CD4-positive, alpha-beta memory T cell (primary cell): ENCODE measurements at regions not wholly inside any gene's neighbourhood (a gene's known extent, or its start where the extent isn't known, plus 50 kb on each side); places are given as distances from the start of the nearest gene placed in this dataset.

Experiments
- CTCF ChIA-PET: fragments of 350-600 bp; sonication (Branson Sonifier 250); formaldehyde crosslinking; loops from one replicate; lab custom pipeline; 2021; ENCODE audit warnings: inconsistent platforms; ENCODE audit not compliant: partially characterized antibody; lab: Charles Lee
- POLR2A ChIA-PET: fragments of 350-600 bp; sonication (Branson Sonifier 250); formaldehyde crosslinking; loops from one replicate; lab custom pipeline; 2021; ENCODE audit not compliant: partially characterized antibody; lab: Charles Lee
- DNase-seq, 5 donors: peaks; one replicate each; pipeline versions ENCODE4 v3.0.0 to v3.0.0-alpha.2; 2020 to 2022; ENCODE audit warnings: mixed read lengths in 1 of 5
- H3K27ac ChIP-seq: one replicate; pipeline ENCODE4 v1.7.0; 2013; ENCODE audit warnings: low read depth, low read length
- H3K27me3 ChIP-seq: 2 replicates; pipeline ENCODE4 v1.7.0; 2013; ENCODE audit warnings: mild to moderate bottlenecking, low read length, moderate library complexity; ENCODE audit not compliant: insufficient read depth
- H3K36me3 ChIP-seq: 2 replicates; pipeline ENCODE4 v1.7.0; 2013; ENCODE audit warnings: mild to moderate bottlenecking, low read length, moderate library complexity; ENCODE audit not compliant: insufficient read depth
- H3K4me1 ChIP-seq: 2 replicates; pipeline ENCODE4 v1.7.0; 2013; ENCODE audit warnings: mild to moderate bottlenecking, low read length, moderate library complexity; ENCODE audit not compliant: insufficient read depth
- H3K4me3 ChIP-seq, 2 donors: one replicate each; pipeline ENCODE4 v1.7.0; 2013; ENCODE audit warnings: low read length in 2 of 2, mild to moderate bottlenecking in 1 of 2
- H3K9me3 ChIP-seq, 2 donors: one replicate each; pipeline ENCODE4 v1.7.0; 2013; ENCODE audit warnings: low read length in 2 of 2, control low read depth in 1 of 2; ENCODE audit not compliant: control insufficient read depth in 1 of 2
- H3K27ac Mint-ChIP-seq, 7 donors: one replicate each; pipeline ENCODE4 v1.8.0; 2020 to 2021; ENCODE audit warnings: mixed read lengths in 7 of 7, mild to moderate bottlenecking in 6 of 7, inconsistent platforms in 3 of 7, moderate library complexity in 3 of 7
- H3K27me3 Mint-ChIP-seq, 2 donors: one replicate each; pipeline ENCODE4 v1.8.0; 2020 to 2021; ENCODE audit warnings: mixed read lengths in 2 of 2
- H3K36me3 Mint-ChIP-seq, 2 donors: one replicate each; pipeline ENCODE4 v1.8.0; 2020 to 2021; ENCODE audit warnings: mixed read lengths in 2 of 2, inconsistent platforms in 1 of 2, mild to moderate bottlenecking in 1 of 2
- H3K4me1 Mint-ChIP-seq, 4 donors: one replicate each; pipeline ENCODE4 v1.8.0; 2020 to 2021; ENCODE audit warnings: mixed read lengths in 4 of 4, mild to moderate bottlenecking in 1 of 4
- H3K4me3 Mint-ChIP-seq, 8 donors: one replicate each; pipeline ENCODE4 v1.8.0; 2020 to 2021; ENCODE audit warnings: mixed read lengths in 8 of 8, mild to moderate bottlenecking in 7 of 8, moderate library complexity in 6 of 8, inconsistent platforms in 3 of 8
- H3K9me3 Mint-ChIP-seq, 8 donors: one replicate each; pipeline ENCODE4 v1.8.0; 2020 to 2021; ENCODE audit warnings: mixed read lengths in 8 of 8, mild to moderate bottlenecking in 5 of 8, inconsistent platforms in 3 of 8, moderate library complexity in 1 of 8
- intact Hi-C: fragments of 100-400 bp; cut with micrococcal nuclease; formaldehyde crosslinking; loops from one replicate; pipeline ENCODE4 v1.15.1; 2023

DNA sequence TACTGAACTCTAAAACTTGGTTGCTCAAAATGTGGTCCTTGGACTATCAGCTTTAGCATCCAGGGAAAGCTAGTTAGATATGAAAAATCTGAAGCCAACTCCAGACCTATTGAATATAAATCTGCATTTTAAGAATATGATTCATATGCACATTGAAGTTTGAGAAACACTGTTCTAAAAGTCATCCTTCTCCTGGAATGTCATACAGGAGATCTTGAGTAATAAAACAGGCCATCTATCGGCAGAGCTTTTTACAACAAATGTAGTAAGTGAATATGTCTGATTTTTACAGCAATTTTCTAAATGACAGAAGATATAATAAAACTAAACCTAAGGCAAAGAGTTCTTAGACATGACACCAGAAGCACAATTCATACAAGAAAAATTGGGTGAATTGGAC lies 140.4 kb downstream of the PMP22 start:
- H3K9me3 ChIP-seq, result no peaks in the 10 kb centered on the region
- H3K4me3 ChIP-seq, result no peak overlapping the region
- H3K36me3 ChIP-seq, result no peaks in the 10 kb centered on the region
- DNase-seq, result no peak
- ChIA-PET POLR2A (no interaction called here), CTCF (no interaction called here)
- no peak overlapping the region for H3K27ac ChIP-seq
- Mint-ChIP-seq H3K36me3 (no peaks in the 10 kb centered on the region), H3K4me3 (no peak overlapping the region), H3K27ac (no peak overlapping the region), H3K9me3 (no peaks in the 10 kb centered on the region), H3K27me3 (peaks cover 8 to 18% of the 10 kb centered on the region in 2 donors), H3K4me1 (no peaks in the 10 kb centered on the region)
- H3K27me3 ChIP-seq, result no peaks in the 10 kb centered on the region
- no peaks in the 10 kb centered on the region for H3K4me1 ChIP-seq
- intact Hi-C loops, result no loop called here

DNA sequence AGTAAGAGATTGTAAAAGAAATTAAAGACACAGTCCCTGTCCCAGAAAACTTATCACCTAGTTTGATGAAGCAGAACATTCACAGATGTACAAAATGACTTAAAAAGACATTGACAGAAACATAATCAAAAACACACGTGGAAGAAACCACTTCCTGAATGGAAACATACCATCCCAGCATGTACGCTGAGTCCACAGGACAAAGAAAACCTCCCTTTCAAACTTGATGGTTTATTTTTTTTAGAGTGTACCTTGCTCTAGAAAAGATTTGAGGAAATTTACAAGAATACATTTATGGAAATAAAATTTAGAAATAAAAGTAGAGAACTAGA lies 140.9 kb downstream of the PMP22 start:
- Histone ChIP-seq H3K27ac (no peak overlapping the region), H3K4me3 (no peak overlapping the region), H3K27me3 (no peaks in the 10 kb centered on the region), H3K36me3 (no peaks in the 10 kb centered on the region), H3K9me3 (no peaks in the 10 kb centered on the region), H3K4me1 (no peaks in the 10 kb centered on the region)
- Mint-ChIP-seq H3K27ac (no peak overlapping the region), H3K27me3 (peaks cover 8 to 18% of the 10 kb centered on the region in 2 donors), H3K4me1 (no peaks in the 10 kb centered on the region), H3K9me3 (no peaks in the 10 kb centered on the region), H3K36me3 (no peaks in the 10 kb centered on the region), H3K4me3 (no peak overlapping the region)
- DNase-seq, result no peak
- ChIA-PET POLR2A (no interaction called here), CTCF (no interaction called here)
- intact Hi-C loops, result no loop called here

DNA sequence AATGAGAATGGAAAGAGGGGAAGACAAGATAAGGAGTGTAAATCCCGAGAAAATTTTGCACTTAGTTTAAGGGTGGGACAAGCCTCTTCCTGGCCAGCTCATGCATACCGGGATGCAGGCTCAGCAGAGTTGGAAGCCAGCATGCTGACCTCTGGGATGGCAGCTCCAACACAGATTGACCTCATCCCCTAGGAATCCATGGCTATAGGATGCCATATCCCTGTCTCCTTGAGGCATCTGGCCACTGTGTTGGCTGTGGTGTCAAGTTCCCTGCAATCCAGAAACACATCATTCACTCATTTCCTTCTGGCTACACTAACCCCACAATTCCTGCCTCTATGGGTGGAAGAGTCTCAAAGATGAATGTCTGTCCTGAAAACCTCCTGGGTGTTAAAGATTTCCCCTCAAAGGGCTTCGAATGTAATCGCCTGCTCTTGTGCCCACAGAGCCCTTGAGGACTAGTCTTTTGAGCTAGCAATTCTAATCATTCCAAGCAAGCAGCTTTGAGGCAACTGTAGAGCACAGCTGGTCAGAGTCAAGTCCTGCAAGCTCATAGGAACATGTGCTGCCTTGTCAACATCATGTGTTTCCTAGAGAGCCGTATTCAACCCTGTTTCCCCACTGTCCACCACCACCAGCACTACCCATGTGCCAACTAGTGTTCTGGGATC lies 141.4 kb downstream of the PMP22 start:
- H3K36me3 ChIP-seq, result no peaks in the 10 kb centered on the region
- Mint-ChIP-seq H3K4me1 (no peaks in the 10 kb centered on the region), H3K9me3 (no peaks in the 10 kb centered on the region), H3K27me3 (peaks cover 7 to 22% of the 10 kb centered on the region in 2 donors), H3K36me3 (no peaks in the 10 kb centered on the region), H3K4me3 (no peak overlapping the region), H3K27ac (no peak overlapping the region)
- no peak overlapping the region for H3K4me3 ChIP-seq
- no peaks in the 10 kb centered on the region for H3K27me3 ChIP-seq
- H3K4me1 ChIP-seq, result no peaks in the 10 kb centered on the region
- H3K27ac ChIP-seq, result no peak overlapping the region
- POLR2A ChIA-PET, result no interaction called here
- intact Hi-C loops, result no loop called here
- no peak for DNase-seq
- CTCF ChIA-PET, result no interaction called here
- no peaks in the 10 kb centered on the region for H3K9me3 ChIP-seq

DNA sequence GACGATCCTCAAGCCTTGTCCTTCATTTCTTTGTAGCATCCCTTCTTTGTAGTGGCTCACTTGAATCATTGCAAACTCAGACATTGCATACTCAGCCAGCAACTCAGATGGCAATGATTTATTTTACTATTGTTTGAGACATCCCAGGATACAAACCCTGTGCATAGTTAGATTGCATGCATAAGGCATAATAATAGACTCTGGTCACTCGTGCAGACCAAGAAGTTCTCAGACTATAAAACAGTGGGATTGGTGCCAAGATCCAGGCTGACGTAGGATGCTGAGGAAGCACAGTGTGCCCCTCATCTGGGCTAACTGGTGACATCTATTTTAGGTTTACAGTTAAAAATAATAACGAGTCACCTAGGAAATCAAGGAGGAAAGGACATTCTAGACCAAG lies 142.3 kb downstream of the PMP22 start:
- Mint-ChIP-seq H3K27me3 (peaks cover 7 to 23% of the 10 kb centered on the region in 2 donors), H3K36me3 (no peaks in the 10 kb centered on the region), H3K9me3 (peaks cover 0 to 2% (median 0%) of the 10 kb centered on the region in 8 donors), H3K27ac (no peak overlapping the region), H3K4me1 (no peaks in the 10 kb centered on the region), H3K4me3 (no peak overlapping the region)
- intact Hi-C loops, result no loop called here
- CTCF ChIA-PET, result no interaction called here
- no peaks in the 10 kb centered on the region for H3K36me3 ChIP-seq
- DNase-seq, result no peak
- POLR2A ChIA-PET, result no interaction called here
- no peaks in the 10 kb centered on the region for H3K27me3 ChIP-seq
- H3K27ac ChIP-seq, result no peak overlapping the region
- H3K9me3 ChIP-seq, result no peaks in the 10 kb centered on the region
- no peak overlapping the region for H3K4me3 ChIP-seq
- no peaks in the 10 kb centered on the region for H3K4me1 ChIP-seq

DNA sequence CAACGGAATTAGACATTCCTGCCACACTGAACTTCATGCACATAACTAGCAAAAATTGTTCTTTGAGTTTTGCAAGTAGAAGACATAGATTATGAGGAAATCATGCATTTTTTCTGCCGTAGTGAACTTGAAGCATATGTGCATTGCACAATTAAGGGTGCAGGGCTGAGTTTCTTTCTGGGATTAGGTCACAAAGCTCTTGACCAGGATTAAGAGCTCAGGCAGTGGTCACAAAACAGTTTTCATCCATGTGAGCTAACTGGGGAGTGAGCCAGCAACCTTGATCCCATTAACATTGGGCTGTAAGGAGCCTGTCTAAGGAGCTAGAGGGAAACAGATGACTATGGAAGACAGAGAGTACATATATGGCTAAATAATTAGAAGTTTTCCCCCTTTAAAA lies 143.7 kb downstream of the PMP22 start:
- H3K9me3 Mint-ChIP-seq, result peaks cover 0 to 3% (median 0%) of the 10 kb centered on the region in 8 donors
- H3K4me3 Mint-ChIP-seq, result no peak overlapping the region
- H3K4me1 ChIP-seq, result no peaks in the 10 kb centered on the region
- no peaks in the 10 kb centered on the region for H3K36me3 Mint-ChIP-seq
- no peaks in the 10 kb centered on the region for H3K9me3 ChIP-seq
- DNase-seq, result no peak
- H3K36me3 ChIP-seq, result no peaks in the 10 kb centered on the region
- no peak overlapping the region for H3K4me3 ChIP-seq
- CTCF ChIA-PET, result no interaction called here
- POLR2A ChIA-PET, result no interaction called here
- H3K4me1 Mint-ChIP-seq, result no peaks in the 10 kb centered on the region
- H3K27me3 ChIP-seq, result no peaks in the 10 kb centered on the region
- H3K27me3 Mint-ChIP-seq, result peaks cover 7 to 23% of the 10 kb centered on the region in 2 donors
- no peak overlapping the region for H3K27ac Mint-ChIP-seq
- intact Hi-C loops, result no loop called here
- no peak overlapping the region for H3K27ac ChIP-seq

DNA sequence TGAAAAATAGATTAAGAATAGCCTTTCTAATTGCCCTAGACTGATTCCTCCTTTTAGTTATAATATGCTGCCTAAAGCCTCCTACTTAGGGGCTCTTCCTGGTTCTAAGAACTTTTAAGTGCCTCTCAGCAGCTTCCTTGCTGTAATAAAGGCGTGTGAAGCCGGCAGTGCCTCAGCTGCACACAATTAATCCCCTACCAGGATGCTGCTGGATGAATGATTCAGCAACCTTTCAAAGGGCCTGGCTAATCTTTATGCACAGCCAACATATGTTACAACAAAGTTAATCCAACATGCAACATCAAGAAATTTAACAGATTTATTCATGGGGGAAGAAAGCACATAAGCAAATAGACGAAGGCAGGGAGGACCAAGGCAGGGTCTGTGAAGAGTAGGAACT lies 145.2 kb downstream of the PMP22 start:
- intact Hi-C loops, result no loop called here
- no peaks in the 10 kb centered on the region for H3K36me3 ChIP-seq
- peaks cover 8 to 23% of the 10 kb centered on the region in 2 donors for H3K27me3 Mint-ChIP-seq

DNA sequence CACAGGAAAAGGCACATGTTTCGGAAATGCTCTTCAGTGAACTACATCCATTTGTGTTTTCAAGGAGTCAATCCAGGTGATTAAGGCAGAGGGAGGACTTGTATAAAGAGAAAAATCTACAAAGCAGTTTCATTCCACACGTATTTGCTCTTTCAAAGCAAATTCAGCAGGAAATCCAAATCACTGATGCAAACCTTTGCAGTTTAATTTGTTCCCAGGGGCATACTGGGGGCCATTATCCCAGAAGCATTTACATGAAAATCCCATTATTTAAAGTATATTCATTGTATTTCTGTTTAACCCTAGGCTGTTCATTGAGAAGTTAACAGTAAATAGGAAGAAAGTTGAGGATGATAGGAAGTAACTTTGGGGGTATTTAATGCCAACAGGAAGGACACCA lies 147.9 kb downstream of the PMP22 start:
- no peak overlapping the region for H3K27ac ChIP-seq
- intact Hi-C loops, result no loop called here
- no peaks in the 10 kb centered on the region for H3K36me3 Mint-ChIP-seq
- H3K4me1 ChIP-seq, result no peaks in the 10 kb centered on the region
- peaks cover 8 to 12% of the 10 kb centered on the region in 2 donors for H3K27me3 Mint-ChIP-seq
- ChIA-PET CTCF (no interaction called here), POLR2A (no interaction called here)
- no peaks in the 10 kb centered on the region for H3K9me3 ChIP-seq
- H3K4me3 Mint-ChIP-seq, result no peak overlapping the region
- H3K27ac Mint-ChIP-seq, result no peak overlapping the region
- H3K4me1 Mint-ChIP-seq, result no peaks in the 10 kb centered on the region
- no peaks in the 10 kb centered on the region for H3K36me3 ChIP-seq
- DNase-seq, result no peak
- H3K9me3 Mint-ChIP-seq, result peaks cover 0 to 12% (median 5%) of the 10 kb centered on the region in 8 donors
- no peak overlapping the region for H3K4me3 ChIP-seq
- H3K27me3 ChIP-seq, result no peaks in the 10 kb centered on the region

More for the DNA sequence above, 145.2 kb downstream of the PMP22 start:
- H3K9me3 Mint-ChIP-seq, result peaks cover 0 to 12% (median 4%) of the 10 kb centered on the region in 8 donors
- no peak for DNase-seq
- H3K27ac Mint-ChIP-seq, result no peak overlapping the region
- ChIA-PET CTCF (no interaction called here), POLR2A (no interaction called here)
- H3K4me3 ChIP-seq, result no peak overlapping the region
- no peaks in the 10 kb centered on the region for H3K9me3 ChIP-seq
- H3K27ac ChIP-seq, result no peak overlapping the region
- no peaks in the 10 kb centered on the region for H3K4me1 ChIP-seq
- no peaks in the 10 kb centered on the region for H3K27me3 ChIP-seq
- no peaks in the 10 kb centered on the region for H3K36me3 Mint-ChIP-seq
- H3K4me3 Mint-ChIP-seq, result no peak overlapping the region
- no peaks in the 10 kb centered on the region for H3K4me1 Mint-ChIP-seq
